ENCODE measurements at regions not wholly inside any gene's neighbourhood (a gene's known extent, or its start where the extent isn't known, plus 50 kb on each side); places are given as distances from the start of the nearest gene placed in this dataset.

DNA sequence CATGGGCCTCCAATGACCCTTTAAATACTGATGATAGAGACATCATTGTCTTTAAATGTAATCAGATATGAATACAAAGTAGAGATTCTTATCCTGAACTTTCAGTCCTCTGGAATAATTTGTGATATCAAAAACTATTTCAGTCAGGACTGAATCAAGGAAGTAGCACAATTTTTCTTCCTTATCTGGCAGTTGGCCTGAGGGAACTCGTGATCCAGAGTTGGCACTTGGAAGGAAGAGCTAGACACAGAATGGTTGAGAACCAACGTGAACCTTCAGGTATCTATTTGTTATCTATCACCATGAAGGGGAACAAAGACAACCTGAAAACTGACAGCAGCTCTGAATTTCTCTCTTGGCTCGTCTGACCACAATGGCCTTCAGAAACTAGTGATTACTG is 269.3 kb downstream of the PRDM9 start:
- TF ChIP-seq, protein P1, sequence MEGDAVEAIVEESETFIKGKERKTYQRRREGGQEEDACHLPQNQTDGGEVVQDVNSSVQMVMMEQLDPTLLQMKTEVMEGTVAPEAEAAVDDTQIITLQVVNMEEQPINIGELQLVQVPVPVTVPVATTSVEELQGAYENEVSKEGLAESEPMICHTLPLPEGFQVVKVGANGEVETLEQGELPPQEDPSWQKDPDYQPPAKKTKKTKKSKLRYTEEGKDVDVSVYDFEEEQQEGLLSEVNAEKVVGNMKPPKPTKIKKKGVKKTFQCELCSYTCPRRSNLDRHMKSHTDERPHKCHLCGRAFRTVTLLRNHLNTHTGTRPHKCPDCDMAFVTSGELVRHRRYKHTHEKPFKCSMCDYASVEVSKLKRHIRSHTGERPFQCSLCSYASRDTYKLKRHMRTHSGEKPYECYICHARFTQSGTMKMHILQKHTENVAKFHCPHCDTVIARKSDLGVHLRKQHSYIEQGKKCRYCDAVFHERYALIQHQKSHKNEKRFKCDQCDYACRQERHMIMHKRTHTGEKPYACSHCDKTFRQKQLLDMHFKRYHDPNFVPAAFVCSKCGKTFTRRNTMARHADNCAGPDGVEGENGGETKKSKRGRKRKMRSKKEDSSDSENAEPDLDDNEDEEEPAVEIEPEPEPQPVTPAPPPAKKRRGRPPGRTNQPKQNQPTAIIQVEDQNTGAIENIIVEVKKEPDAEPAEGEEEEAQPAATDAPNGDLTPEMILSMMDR (IDR thresholded peaks at IDR 0.05): no peak
- TF ChIP-seq EP300 (IDR thresholded peaks at IDR 0.05) (no peak), POLR2AphosphoS5 (IDR thresholded peaks at IDR 0.05) (no peak)

All from gastroesophageal sphincter (tissue), 3 donors.